HS-27A (cell line): ENCODE measurements at regions not wholly inside any gene's neighbourhood (a gene's known extent, or its start where the extent isn't known, plus 50 kb on each side); places are given as distances from the start of the nearest gene placed in this dataset.
"Not testable (repeated sequence)": the region's sequence is repeated elsewhere in the genome, so short reads cannot be mapped to it uniquely, and the experiment has no call there.

Experiments
- DNase-seq: peaks from one replicate; pipeline ENCODE4 v3.0.0-alpha.2; 2012; ENCODE audit warnings: low read depth, missing footprints

GRCh38 chr4:71841336-71841735 is 57.5 kb upstream of the GC start:
- no peak for DNase-seq

- no peak for DNase-seq
Measured at GRCh38 chr4:71847300-71847699, 63.4 kb upstream of the GC start.

GRCh38 chr4:71855944-71856343 is 72.1 kb upstream of the GC start:
- no peak for DNase-seq

GRCh38 chr4:71857713-71858451 is 74.0 kb upstream of the GC start:
- DNase-seq: no peak

GRCh38 chr4:71860643-71861042 is 76.8 kb upstream of the GC start:
- no peak for DNase-seq

GRCh38 chr4:71862315-71862714 is 78.4 kb upstream of the GC start:
- no peak for DNase-seq

- DNase-seq: no peak
Measured at GRCh38 chr4:71863457-71863856, 79.6 kb upstream of the GC start.

GRCh38 chr4:71864380-71864779 is 80.5 kb upstream of the GC start:
- no peak for DNase-seq

GRCh38 chr4:71866212-71866885 is 82.5 kb upstream of the GC start:
- DNase-seq: no peak

GRCh38 chr4:71867598-71867997 is 83.7 kb upstream of the GC start:
- DNase-seq: no peak

GRCh38 chr4:71870456-71870855 is 86.6 kb upstream of the GC start:
- DNase-seq: no peak

- no peak for DNase-seq
Measured at GRCh38 chr4:71872221-71872620, 88.3 kb upstream of the GC start.

- no peak for DNase-seq
Measured at GRCh38 chr4:71872767-71873415, 89.0 kb upstream of the GC start.

- no peak for DNase-seq
Measured at GRCh38 chr4:71878376-71878775, 94.5 kb upstream of the GC start.

GRCh38 chr4:71882113-71882841 is 98.4 kb upstream of the GC start:
- no peak for DNase-seq

GRCh38 chr4:71900366-71900765 is 116.5 kb upstream of the GC start:
- not testable (repeated sequence) for DNase-seq

- not testable (repeated sequence) for DNase-seq
Measured at GRCh38 chr4:71905594-71905993, 121.7 kb upstream of the GC start.

- DNase-seq: no peak
Measured at GRCh38 chr4:71906096-71906495, 122.2 kb upstream of the GC start.

GRCh38 chr4:71907071-71907470 is 123.2 kb upstream of the GC start:
- no peak for DNase-seq

- no peak for DNase-seq
Measured at GRCh38 chr4:71907782-71908181, 123.9 kb upstream of the GC start.

- DNase-seq: no peak
Measured at GRCh38 chr4:71913275-71913674, 118.5 kb upstream of the NPFFR2 start.

- no peak for DNase-seq
Measured at GRCh38 chr4:71923070-71923469, 108.7 kb upstream of the NPFFR2 start.

- no peak for DNase-seq
Measured at GRCh38 chr4:71930459-71930858, 101.3 kb upstream of the NPFFR2 start.
